A549 (cell line): ENCODE measurements at regions not wholly inside any gene's neighbourhood (a gene's known extent, or its start where the extent isn't known, plus 50 kb on each side); places are given as distances from the start of the nearest gene placed in this dataset.
A peak's percentile ranks its signal among the peaks of the same experiment; 100 is the strongest.

Source experiments
- ATAC-seq, 2 experiments: fragments of 200-7000 bp in 1 of 2; fragments of >200 bp in 1 of 2; cut with Nextera tagmentation in 1 of 2; cut with Tn5 transposase in 1 of 2; 3 replicates each; pipeline versions ENCODE4 v1.8.0 to v1.9.1; 2018 to 2020; ENCODE audit warnings: mild to moderate bottlenecking in 1 of 2, moderate library complexity in 1 of 2
- CTCF ChIA-PET: fragments of 300-600 bp; sonication (Branson Sonifier 250); formaldehyde crosslinking; extraction: SDS; loops from one replicate; lab custom pipeline; 2021; ENCODE audit warnings: antibody characterized with exemption, inconsistent platforms; lab: Yijun Ruan, JAX
- POLR2A ChIA-PET: fragments of 350-600 bp; formaldehyde crosslinking; extraction: SDS; loops from one replicate; lab custom pipeline; 2021; ENCODE audit warnings: antibody characterized with exemption, inconsistent platforms; lab: Yijun Ruan, JAX
- DNase-seq, 2 experiments: peaks; one replicate each; pipeline versions ENCODE4 v3.0.0 to v3.0.0-alpha.2; 2011 to 2016; ENCODE audit warnings: low read depth in 1 of 2, low spot score in 1 of 2
- FAIRE-seq: peaks from 2 replicates; lab custom pipeline; 2011; peaks lifted over from hg19 to GRCh38; lab: Jason Lieb, UNC
- H3K27ac ChIP-seq, 2 experiments: fragments of >200 bp; sonication (Bioruptor Twin); formaldehyde crosslinking; 3 replicates each; pipeline ENCODE4 v1.5.1; 2016 to 2017
- H3K4me1 ChIP-seq: fragments of >200 bp; sonication (Bioruptor Twin); formaldehyde crosslinking; 3 replicates; pipeline ENCODE4 v1.6.1; 2016
- H3K4me2 ChIP-seq: fragments of >200 bp; sonication (Bioruptor Twin); formaldehyde crosslinking; 3 replicates; pipeline ENCODE4 v1.6.1; 2016
- H3K4me3 ChIP-seq: fragments of >200 bp; sonication (Bioruptor Twin); formaldehyde crosslinking; 3 replicates; pipeline ENCODE4 v1.5.1; 2016
- H3K9me3 ChIP-seq: fragments of >200 bp; sonication (Bioruptor Twin); formaldehyde crosslinking; 3 replicates; pipeline ENCODE4 v1.6.1; 2016
- CBX8 ChIP-seq: fragments of 200-600 bp; sonication (generic); IDR thresholded peaks from 2 replicates; pipeline ENCODE4 v1.6.1; 2016
- CEBPB ChIP-seq, 2 experiments: fragments of >200 bp in 1 of 2; sonication (Bioruptor Twin) in 1 of 2; formaldehyde crosslinking in 1 of 2; IDR thresholded peaks; 2 replicates each; pipeline ENCODE4 v1.6.1; 2012 to 2016
- EP300 ChIP-seq, 2 experiments: fragments of >200 bp; sonication (Bioruptor Twin); formaldehyde crosslinking; IDR thresholded peaks; 2 replicates in 1 of 2; 3 replicates in 1 of 2; pipeline ENCODE4 v1.6.1; 2016 to 2017
- FOSL2 ChIP-seq, 2 experiments: fragments of 450-650 bp in 1 of 2; fragments of >200 bp in 1 of 2; sonication (Bioruptor Twin) in 1 of 2; formaldehyde crosslinking; IDR thresholded peaks; 2 replicates each; pipeline versions ENCODE4 v1.5.0 to v1.6.1; 2016 to 2020; ENCODE audit warnings: mild to moderate bottlenecking in 1 of 2, moderate library complexity in 1 of 2
- HOXA7 ChIP-seq: fragments of 250-450 bp; sonication (Bioruptor Pico); IDR thresholded peaks from 2 replicates; pipeline ENCODE4 v1.5.0; 2020; ENCODE audit warnings: mild to moderate bottlenecking, moderate library complexity
- KDM1A ChIP-seq: fragments of 200-600 bp; sonication (generic); IDR thresholded peaks from 2 replicates; pipeline ENCODE4 v1.6.1; 2016; ENCODE audit warnings: low read depth, mild to moderate bottlenecking
- KDM5A ChIP-seq: fragments of 200-600 bp; sonication (generic); IDR thresholded peaks from 2 replicates; pipeline ENCODE4 v1.6.1; 2016; ENCODE audit warnings: antibody characterized with exemption, mild to moderate bottlenecking
- MAFK ChIP-seq: fragments of 450-650 bp; IDR thresholded peaks from 2 replicates; pipeline ENCODE4 v1.6.1; 2014; ENCODE audit not compliant: partially characterized antibody
- MAZ ChIP-seq: fragments of 150-350 bp; IDR thresholded peaks from 2 replicates; pipeline ENCODE4 v1.6.1; 2014; ENCODE audit warnings: antibody characterized with exemption, low read depth, low read length, borderline replicate concordance
- MYC ChIP-seq: IDR thresholded peaks from 2 replicates; pipeline ENCODE4 v1.6.1; 2012; ENCODE audit warnings: mild to moderate bottlenecking, inconsistent platforms, low read length, improper control_type of control experiment, borderline replicate concordance
- NR3C1 ChIP-seq: fragments of >200 bp; sonication (Bioruptor Twin); formaldehyde crosslinking; IDR thresholded peaks from 3 replicates; pipeline ENCODE4 v1.6.1; 2017
- PHF8 ChIP-seq: fragments of 200-600 bp; sonication (generic); IDR thresholded peaks from 2 replicates; pipeline ENCODE4 v1.6.1; 2016; ENCODE audit warnings: low read depth, mild to moderate bottlenecking, antibody characterized with exemption, moderate library complexity, borderline replicate concordance
- RAD21 ChIP-seq, 2 experiments: fragments of >200 bp in 1 of 2; sonication (Bioruptor Twin) in 1 of 2; formaldehyde crosslinking in 1 of 2; IDR thresholded peaks in 1 of 2; conservative IDR thresholded peaks in 1 of 2; 2 replicates in 1 of 2; 3 replicates in 1 of 2; pipeline ENCODE4 v1.6.1; 2012 to 2018; ENCODE audit warnings: inconsistent platforms in 1 of 2
- RCOR1 ChIP-seq: fragments of 150-350 bp; IDR thresholded peaks from 2 replicates; pipeline ENCODE4 v1.6.1; 2014; ENCODE audit warnings: antibody characterized with exemption, low read length, low read depth
- RFX5 ChIP-seq: fragments of 450-650 bp; IDR thresholded peaks from 2 replicates; pipeline ENCODE4 v1.7.1; 2014; ENCODE audit warnings: antibody characterized with exemption, mild to moderate bottlenecking, moderate library complexity
- RNF2 ChIP-seq: fragments of 200-600 bp; sonication (generic); IDR thresholded peaks from 2 replicates; pipeline ENCODE4 v1.6.1; 2016; ENCODE audit warnings: low read depth, mild to moderate bottlenecking, antibody characterized with exemption, moderate library complexity, borderline replicate concordance
- WGBS: methylation state at CpG from one replicate; pipeline ENCODE4 v1.1.6; 2017; ENCODE audit errors: missing lambda C conversion rate; 5-methylcytosine and 5-hydroxymethylcytosine counted together
- TF ChIP-seq, protein P1 (sequence below): fragments of 150-350 bp; IDR thresholded peaks from 2 replicates; pipeline ENCODE4 v1.6.1; 2014; ENCODE audit warnings: low read depth, mild to moderate bottlenecking, low read length

DNA sequence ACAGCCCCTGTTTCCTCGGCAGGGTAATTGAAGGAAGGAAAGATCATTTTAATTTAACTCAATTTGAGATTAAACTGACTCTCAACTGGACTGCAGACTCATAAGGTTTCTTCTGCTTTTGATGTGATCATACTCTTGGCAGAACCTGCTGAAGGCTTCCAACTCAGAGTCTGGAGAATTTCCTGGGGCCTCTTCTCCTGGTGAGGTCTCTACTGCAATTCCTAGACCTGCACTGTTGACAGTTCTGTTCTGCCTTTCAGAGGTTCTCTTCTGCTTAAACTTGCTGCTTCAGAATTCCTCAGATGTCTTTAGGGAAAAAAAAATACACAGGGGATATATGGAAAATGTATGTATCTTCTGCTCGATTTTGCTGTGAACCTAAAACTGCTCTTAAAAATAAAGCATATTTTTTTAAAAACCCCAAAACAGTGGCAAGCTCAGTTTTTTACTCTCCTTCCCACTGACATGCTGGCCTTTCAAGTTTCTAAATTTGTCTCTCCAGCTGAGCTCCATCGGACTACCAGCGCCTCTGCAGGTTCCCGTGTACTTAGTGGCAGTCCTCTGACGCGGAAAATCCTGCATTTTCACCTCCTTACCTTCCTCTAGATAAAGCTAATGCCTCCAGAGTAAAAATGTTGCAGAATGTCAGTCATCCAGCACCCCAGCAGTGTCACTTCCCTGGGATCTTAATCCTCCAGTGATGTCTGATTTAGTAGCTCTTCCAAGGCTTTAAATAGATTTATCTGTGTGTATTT is 733.5 kb upstream of the SGCG start:
- H3K27ac ChIP-seq: no peak overlapping the region
- TF ChIP-seq RCOR1 (no peak), RNF2 (no peak), CEBPB (IDR thresholded peaks at IDR 0.05) (no peak), PHF8 (no peak), NR3C1 (no peak), MAZ (no peak), HOXA7 (CRISPR knock-in tag) (no peak), RFX5 (no peak), EP300 (IDR thresholded peaks at IDR 0.05) (no peak), KDM5A (no peak)
- TF ChIP-seq, protein P1, sequence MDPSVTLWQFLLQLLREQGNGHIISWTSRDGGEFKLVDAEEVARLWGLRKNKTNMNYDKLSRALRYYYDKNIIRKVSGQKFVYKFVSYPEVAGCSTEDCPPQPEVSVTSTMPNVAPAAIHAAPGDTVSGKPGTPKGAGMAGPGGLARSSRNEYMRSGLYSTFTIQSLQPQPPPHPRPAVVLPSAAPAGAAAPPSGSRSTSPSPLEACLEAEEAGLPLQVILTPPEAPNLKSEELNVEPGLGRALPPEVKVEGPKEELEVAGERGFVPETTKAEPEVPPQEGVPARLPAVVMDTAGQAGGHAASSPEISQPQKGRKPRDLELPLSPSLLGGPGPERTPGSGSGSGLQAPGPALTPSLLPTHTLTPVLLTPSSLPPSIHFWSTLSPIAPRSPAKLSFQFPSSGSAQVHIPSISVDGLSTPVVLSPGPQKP: no peak
- TF ChIP-seq, all 56 proteins: peak for 0
- 11% methylated on average over 7 of the region's 7 CpGs for WGBS
- FAIRE-seq: no peak
- no peak for ATAC-seq
- no peak for DNase-seq
- Histone ChIP-seq H3K9me3 (no peaks in the 10 kb centered on the region), H3K4me2 (no peak overlapping the region), H3K4me1 (no peaks in the 10 kb centered on the region), H3K4me3 (no peak overlapping the region)
- CTCF ChIA-PET: no interaction called here
- POLR2A ChIA-PET: no interaction called here

DNA sequence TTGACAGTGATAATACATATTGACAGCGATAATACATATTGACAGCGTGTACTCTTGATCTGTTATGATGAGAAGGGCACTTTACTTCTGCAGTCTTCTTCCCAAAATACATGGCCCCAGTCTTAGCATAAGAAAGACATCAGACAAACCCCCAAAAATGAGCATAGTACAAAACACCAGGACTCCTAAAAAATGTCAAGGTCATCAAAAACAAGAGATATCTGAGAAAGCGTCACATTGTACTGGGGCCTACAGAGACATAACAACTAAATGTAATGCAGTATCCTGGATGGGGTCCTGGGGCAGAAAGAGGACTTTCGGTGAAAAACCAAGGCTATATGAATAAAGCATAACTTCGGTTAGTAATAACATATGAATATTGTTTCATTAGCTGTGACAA is 731.5 kb upstream of the SGCG start:
- CTCF ChIA-PET: no interaction called here
- no peak for FAIRE-seq
- 56% methylated on average over 5 of the region's 5 CpGs for whole genome bisulfite sequencing

DNA sequence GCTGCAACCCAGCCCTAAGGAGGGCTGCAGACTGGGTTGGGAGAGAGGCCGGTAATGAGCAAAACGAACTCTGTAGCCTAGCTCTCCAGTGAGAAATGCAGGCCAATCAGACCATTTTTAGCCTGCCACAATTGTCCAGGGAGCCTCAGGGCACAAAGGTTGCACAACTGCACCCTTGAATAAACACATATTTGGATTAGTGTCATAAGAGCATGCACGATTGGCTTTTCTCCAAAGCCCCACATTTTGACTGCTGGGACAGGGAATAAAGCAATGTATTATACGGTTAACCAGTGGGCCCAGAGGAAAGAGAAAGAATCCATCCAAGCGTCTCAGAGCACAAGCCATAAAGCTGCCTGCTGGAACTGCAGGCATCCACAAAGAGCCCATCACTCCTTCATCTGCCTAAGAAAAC is 729.4 kb upstream of the SGCG start:
- no peak for DNase-seq
- no peaks in the 10 kb centered on the region for H3K9me3 ChIP-seq
- TF ChIP-seq NR3C1 (no peak), FOSL2 (IDR thresholded peaks at IDR 0.05) (no peak), FOSL2 (CRISPR knock-in tag; IDR thresholded peaks at IDR 0.05) (no peak), CBX8 (no peak)
- TF ChIP-seq, all 56 proteins: peak for 0
- Histone ChIP-seq H3K4me3 (no peak overlapping the region), H3K27ac (no peak overlapping the region), H3K4me2 (no peak overlapping the region), H3K4me1 (no peaks in the 10 kb centered on the region)
- POLR2A ChIA-PET: no interaction called here
- 51% methylated on average over 5 of the region's 5 CpGs for WGBS
- ATAC-seq: no peak
- FAIRE-seq: no peak
- CTCF ChIA-PET: no interaction called here

More for the DNA sequence above, 731.5 kb upstream of the SGCG start:
- TF ChIP-seq RCOR1: no peak
- no peak for TF ChIP-seq CBX8
- TF ChIP-seq MAFK: peak; percentile 55
- H3K27ac ChIP-seq: no peak overlapping the region
- ATAC-seq: no peak
- POLR2A ChIA-PET: no interaction called here
- DNase-seq: no peak
- no peak overlapping the region for H3K4me2 ChIP-seq
- no peaks in the 10 kb centered on the region for H3K4me1 ChIP-seq
- no peaks in the 10 kb centered on the region for H3K9me3 ChIP-seq
- no peak overlapping the region for H3K4me3 ChIP-seq

DNA sequence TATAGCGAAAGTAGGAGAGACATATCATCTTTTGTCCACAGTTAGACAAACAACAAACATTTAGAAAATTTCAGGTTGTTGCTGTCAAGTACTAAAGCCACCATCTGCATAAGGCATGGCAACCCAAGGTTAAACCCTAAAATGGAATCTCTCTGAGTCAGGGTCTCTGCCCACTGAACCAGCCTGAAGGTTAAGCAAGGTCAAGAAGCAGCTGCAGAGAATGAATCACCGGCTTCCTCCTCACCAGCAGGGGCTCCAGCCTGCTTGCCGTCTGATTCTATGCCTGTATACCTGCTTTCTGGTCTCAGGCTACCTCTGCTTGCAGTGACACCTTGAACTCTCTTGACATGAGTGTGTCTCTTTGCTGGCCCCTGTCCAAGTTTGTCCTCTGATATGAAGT is 726.2 kb upstream of the SGCG start:
- Histone ChIP-seq H3K4me1 (no peaks in the 10 kb centered on the region), H3K4me2 (no peak overlapping the region), H3K4me3 (no peak overlapping the region), H3K9me3 (no peaks in the 10 kb centered on the region), H3K27ac (no peak overlapping the region)
- 24% methylated on average over 3 of the region's 3 CpGs for WGBS
- DNase-seq: no peak
- ChIA-PET CTCF (no interaction called here), POLR2A (no interaction called here)
- TF ChIP-seq KDM1A (no peak), RAD21 (conservative IDR thresholded peaks at IDR 0.05 in 1 of 2, IDR thresholded peaks at IDR 0.05 in 1 of 2) (no peak), MYC (no peak), NR3C1 (no peak)
- FAIRE-seq: no peak
- ATAC-seq: no peak
